OCI-LY1 (cell line): ENCODE measurements at regions not wholly inside any gene's neighbourhood (a gene's known extent, or its start where the extent isn't known, plus 50 kb on each side); places are given as distances from the start of the nearest gene placed in this dataset.

Source experiments
- H2AFZ ChIP-seq: fragments of 200-600 bp; sonication (generic), shearing (Covaris generic); 2 replicates; pipeline ENCODE4 v1.6.0; 2014; ENCODE audit warnings: antibody characterized with exemption, mild to moderate bottlenecking, low read length
- H3F3A ChIP-seq: fragments of 200-600 bp; sonication (generic), shearing (Covaris generic); 2 replicates; pipeline ENCODE4 v1.6.0; 2014; ENCODE audit warnings: mild to moderate bottlenecking, antibody characterized with exemption, low read length, moderate library complexity; ENCODE audit not compliant: insufficient read depth
- H3K27ac ChIP-seq: fragments of 200-600 bp; sonication (generic); 2 replicates; pipeline ENCODE4 v1.5.1; 2014; ENCODE audit warnings: low read length, mixed run types, mild to moderate bottlenecking, low read depth; ENCODE audit not compliant: poor library complexity, severe bottlenecking
- H3K27me3 ChIP-seq: fragments of 200-600 bp; sonication (generic); 2 replicates; pipeline ENCODE4 v1.6.0; 2014; ENCODE audit warnings: antibody characterized with exemption, mild to moderate bottlenecking, low read length, moderate library complexity; ENCODE audit not compliant: insufficient read depth
- H3K36me3 ChIP-seq: fragments of 200-600 bp; sonication (generic); 2 replicates; pipeline ENCODE4 v1.6.1; 2014; ENCODE audit warnings: mild to moderate bottlenecking, antibody characterized with exemption, low read length, moderate library complexity, mixed read lengths; ENCODE audit not compliant: insufficient read depth
- H3K4me1 ChIP-seq: fragments of 200-600 bp; sonication (generic); 2 replicates; pipeline ENCODE4 v1.5.1; 2014; ENCODE audit warnings: mild to moderate bottlenecking, low read length, moderate library complexity; ENCODE audit not compliant: insufficient read depth, severe bottlenecking
- H3K4me2 ChIP-seq: fragments of 200-600 bp; sonication (generic), shearing (Covaris generic); 2 replicates; pipeline ENCODE4 v1.6.1; 2014; ENCODE audit warnings: low read length
- H3K4me3 ChIP-seq: fragments of 200-600 bp; sonication (generic); 2 replicates; pipeline ENCODE4 v1.5.1; 2014; ENCODE audit warnings: low read length, low read depth, mild to moderate bottlenecking, mixed read lengths; ENCODE audit not compliant: poor library complexity, severe bottlenecking
- H3K79me2 ChIP-seq: fragments of 200-600 bp; shearing (Covaris generic); 2 replicates; pipeline ENCODE4 v1.6.1; 2016; ENCODE audit warnings: mixed run types, low read length, mixed read lengths; ENCODE audit not compliant: insufficient read depth
- H3K9ac ChIP-seq: fragments of 200-600 bp; sonication (generic), shearing (Covaris generic); 2 replicates; pipeline ENCODE4 v1.6.1; 2014; ENCODE audit warnings: mild to moderate bottlenecking, low read length, mixed read lengths
- H3K9me2 ChIP-seq: fragments of 200-600 bp; sonication (generic), shearing (Covaris generic); 2 replicates; pipeline ENCODE4 v1.6.1; 2014; ENCODE audit warnings: low read depth, mild to moderate bottlenecking, low read length, mixed read lengths
- H3K9me3 ChIP-seq: fragments of 200-600 bp; shearing (Covaris generic); 2 replicates; pipeline ENCODE4 v1.6.1; 2014; ENCODE audit warnings: low read length, mixed read lengths
- H4K20me1 ChIP-seq: fragments of 200-600 bp; sonication (generic), shearing (Covaris generic); 2 replicates; pipeline ENCODE4 v1.6.0; 2016; ENCODE audit warnings: mild to moderate bottlenecking, low read length; ENCODE audit not compliant: insufficient read depth
- EZH2 ChIP-seq: fragments of 200-600 bp; sonication (generic), shearing (Covaris generic); IDR thresholded peaks from 2 replicates; pipeline ENCODE4 v1.8.0; 2017; ENCODE audit warnings: borderline replicate concordance, mixed run types, mild to moderate bottlenecking, antibody characterized with exemption, low read length, moderate library complexity, mixed read lengths
- TF ChIP-seq, protein P1 (sequence below): fragments of 200-600 bp; sonication (generic), shearing (Covaris generic); IDR thresholded peaks from 2 replicates; pipeline ENCODE4 v1.5.1; 2017; ENCODE audit warnings: mild to moderate bottlenecking, antibody characterized with exemption, low read length, moderate library complexity, mixed read lengths

DNA sequence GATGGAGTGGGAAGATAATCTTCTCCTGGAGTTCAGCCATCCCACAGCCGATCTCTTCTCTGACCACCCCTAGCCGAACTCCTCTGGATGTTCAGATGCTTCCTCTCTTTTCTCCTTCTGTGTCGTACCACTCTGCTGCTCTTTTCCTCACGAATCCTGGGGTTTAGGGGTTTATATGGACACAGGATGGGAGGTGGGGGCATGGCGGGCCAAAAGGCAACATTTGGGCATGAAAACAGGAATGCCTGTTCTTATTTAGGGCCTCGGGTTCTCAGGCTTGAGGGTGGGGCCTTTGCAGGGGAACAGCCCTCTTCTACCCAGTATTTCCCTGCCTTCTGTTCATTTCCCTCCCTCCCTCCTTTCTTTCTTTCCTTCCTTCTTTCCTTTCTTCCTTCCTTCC, 112.7 kb downstream of the SLC35B3 start:
- Histone ChIP-seq H4K20me1 (no peaks in the 10 kb centered on the region), H3K27me3 (no peaks in the 10 kb centered on the region), H3K4me1 (no peaks in the 10 kb centered on the region), H3K4me3 (no peak overlapping the region), H2AFZ (no peak overlapping the region), H3K79me2 (no peaks in the 10 kb centered on the region), H3K9me2 (no peaks in the 10 kb centered on the region), H3K9ac (no peak overlapping the region), H3K36me3 (no peaks in the 10 kb centered on the region), H3K27ac (no peak overlapping the region), H3K4me2 (no peak overlapping the region), H3K9me3 (no peaks in the 10 kb centered on the region), H3F3A (no peaks in the 10 kb centered on the region)
- TF ChIP-seq, protein P1, sequence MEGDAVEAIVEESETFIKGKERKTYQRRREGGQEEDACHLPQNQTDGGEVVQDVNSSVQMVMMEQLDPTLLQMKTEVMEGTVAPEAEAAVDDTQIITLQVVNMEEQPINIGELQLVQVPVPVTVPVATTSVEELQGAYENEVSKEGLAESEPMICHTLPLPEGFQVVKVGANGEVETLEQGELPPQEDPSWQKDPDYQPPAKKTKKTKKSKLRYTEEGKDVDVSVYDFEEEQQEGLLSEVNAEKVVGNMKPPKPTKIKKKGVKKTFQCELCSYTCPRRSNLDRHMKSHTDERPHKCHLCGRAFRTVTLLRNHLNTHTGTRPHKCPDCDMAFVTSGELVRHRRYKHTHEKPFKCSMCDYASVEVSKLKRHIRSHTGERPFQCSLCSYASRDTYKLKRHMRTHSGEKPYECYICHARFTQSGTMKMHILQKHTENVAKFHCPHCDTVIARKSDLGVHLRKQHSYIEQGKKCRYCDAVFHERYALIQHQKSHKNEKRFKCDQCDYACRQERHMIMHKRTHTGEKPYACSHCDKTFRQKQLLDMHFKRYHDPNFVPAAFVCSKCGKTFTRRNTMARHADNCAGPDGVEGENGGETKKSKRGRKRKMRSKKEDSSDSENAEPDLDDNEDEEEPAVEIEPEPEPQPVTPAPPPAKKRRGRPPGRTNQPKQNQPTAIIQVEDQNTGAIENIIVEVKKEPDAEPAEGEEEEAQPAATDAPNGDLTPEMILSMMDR = no peak

DNA sequence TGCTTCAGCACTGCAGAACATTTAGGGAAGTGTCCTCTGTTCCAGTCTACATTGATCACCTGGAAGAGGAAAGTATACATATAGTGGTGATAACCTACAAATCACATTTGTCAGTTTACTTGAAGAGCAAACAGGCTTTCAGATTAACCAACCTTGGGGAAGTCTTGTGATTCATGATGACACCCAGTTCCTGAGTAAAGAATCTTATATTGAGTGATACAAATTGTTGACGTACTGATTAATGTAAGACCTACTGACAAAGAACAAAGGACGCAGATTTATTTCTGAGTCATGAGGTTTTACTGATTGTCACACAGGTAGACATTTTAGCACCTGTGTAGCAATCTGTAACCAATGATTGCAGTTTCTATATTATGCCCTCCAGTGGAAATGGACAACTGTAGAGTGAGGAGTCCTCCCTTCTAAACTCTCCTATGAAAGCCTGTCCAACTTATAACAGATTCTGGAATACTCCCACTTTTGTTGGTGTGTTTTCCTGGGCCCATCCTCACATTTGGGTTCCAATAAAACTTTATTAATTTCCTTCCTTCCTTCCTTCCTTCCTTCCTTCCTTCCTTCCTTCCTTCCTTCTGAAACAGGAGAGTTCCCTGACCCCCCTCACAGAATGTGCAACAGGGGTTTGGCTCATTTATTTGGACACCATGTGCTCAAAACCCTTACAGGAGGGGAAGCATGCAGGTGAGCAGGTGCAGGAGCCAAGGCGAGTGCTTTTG, 113.5 kb downstream of the SLC35B3 start:
- TF ChIP-seq EZH2 = no peak
- TF ChIP-seq, protein P1 = no peak
- H3K4me1 ChIP-seq = no peaks in the 10 kb centered on the region
- no peak overlapping the region for H3K4me3 ChIP-seq
- no peaks in the 10 kb centered on the region for H3K79me2 ChIP-seq
- no peaks in the 10 kb centered on the region for H3F3A ChIP-seq
- H3K27ac ChIP-seq = no peak overlapping the region
- H3K4me2 ChIP-seq = no peak overlapping the region
- no peaks in the 10 kb centered on the region for H3K9me3 ChIP-seq
- H2AFZ ChIP-seq = no peak overlapping the region
- H3K36me3 ChIP-seq = no peaks in the 10 kb centered on the region
- no peak overlapping the region for H3K9ac ChIP-seq
- no peaks in the 10 kb centered on the region for H4K20me1 ChIP-seq
- H3K9me2 ChIP-seq = no peaks in the 10 kb centered on the region
- H3K27me3 ChIP-seq = no peaks in the 10 kb centered on the region

DNA sequence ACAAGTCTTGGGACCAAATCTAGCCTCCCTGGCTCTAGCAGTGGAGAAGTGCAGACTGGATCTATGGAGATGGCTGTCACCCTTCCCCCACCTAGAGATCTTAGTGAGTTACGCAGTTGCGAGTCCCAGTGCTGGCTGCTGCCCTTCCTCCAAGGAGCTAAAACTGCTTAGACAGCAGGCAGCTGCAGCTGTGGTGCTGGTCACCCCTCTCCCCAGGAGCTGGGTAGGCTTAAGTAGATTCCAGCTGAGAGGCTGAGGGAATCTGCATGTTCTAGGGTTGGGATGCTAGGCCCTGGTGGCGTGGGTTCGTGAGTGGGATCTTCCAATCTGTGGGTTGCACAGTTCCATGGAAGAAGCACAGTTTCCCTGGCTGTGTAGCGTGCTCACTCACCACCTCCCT, 120.2 kb downstream of the SLC35B3 start:
- Histone ChIP-seq H3K27ac (no peak overlapping the region), H3F3A (no peaks in the 10 kb centered on the region), H3K4me3 (no peak overlapping the region), H3K9me2 (no peaks in the 10 kb centered on the region), H3K9ac (no peak overlapping the region), H3K36me3 (no peaks in the 10 kb centered on the region), H3K4me2 (no peak overlapping the region), H3K27me3 (no peaks in the 10 kb centered on the region), H3K9me3 (no peaks in the 10 kb centered on the region), H3K4me1 (no peaks in the 10 kb centered on the region), H2AFZ (no peak overlapping the region), H3K79me2 (no peaks in the 10 kb centered on the region), H4K20me1 (no peaks in the 10 kb centered on the region)
- no peak for TF ChIP-seq EZH2
- TF ChIP-seq, protein P1 = no peak
